GM21717 (cell line): ENCODE measurements at regions not wholly inside any gene's neighbourhood (a gene's known extent, or its start where the extent isn't known, plus 50 kb on each side); places are given as distances from the start of the nearest gene placed in this dataset.
"Not testable (repeated sequence)": the region's sequence is repeated elsewhere in the genome, so short reads cannot be mapped to it uniquely, and the experiment has no call there.

ENCODE experiments used
- ATAC-seq: cut with Tn5 transposase; IDR thresholded peaks from one replicate; pipeline ENCODE4 v1.9.1; 2021; ENCODE audit warnings: mild to moderate bottlenecking, moderate library complexity; ENCODE audit not compliant: unreplicated experiment

DNA sequence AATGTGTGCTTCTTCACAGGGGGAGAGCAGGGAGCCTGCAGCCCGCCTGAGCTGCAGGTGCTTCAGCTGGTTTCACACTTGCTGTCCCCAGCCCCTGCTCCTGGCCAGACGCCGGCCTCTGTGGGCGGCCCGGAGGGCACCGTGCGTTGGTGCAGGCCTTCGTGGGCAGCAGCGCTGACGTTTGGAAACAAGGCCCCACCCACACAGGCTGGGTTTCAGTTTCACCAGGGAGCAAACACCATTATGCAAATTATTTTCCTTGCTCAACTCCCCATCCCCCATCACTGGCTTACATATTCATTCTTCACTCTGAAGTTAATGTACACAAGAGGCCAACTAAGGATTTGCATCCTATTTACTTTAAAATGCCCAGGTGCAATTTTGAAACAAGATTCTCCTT, 343.2 kb downstream of the BCL2L11 start:
- peak; percentile 95 for ATAC-seq

DNA sequence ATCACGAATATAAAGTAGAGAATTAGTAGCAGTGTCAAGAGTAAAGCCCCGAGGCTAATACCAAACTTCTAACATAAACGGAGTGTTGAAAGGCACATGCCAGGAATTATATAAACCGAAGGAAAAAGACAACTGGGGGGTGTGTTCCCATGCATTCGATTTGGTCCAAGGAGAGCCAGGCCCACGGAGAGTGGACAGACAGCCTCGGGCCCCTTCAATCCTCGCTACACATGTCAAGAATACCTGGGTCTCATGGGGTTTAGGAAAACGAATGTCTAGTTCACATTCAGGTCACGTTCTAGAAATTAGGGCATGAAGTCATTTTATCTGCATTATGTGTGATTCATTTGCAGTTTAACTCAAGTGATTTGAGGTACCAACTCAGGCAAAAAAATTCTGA, 343.7 kb downstream of the BCL2L11 start:
- not testable (repeated sequence) for ATAC-seq

DNA sequence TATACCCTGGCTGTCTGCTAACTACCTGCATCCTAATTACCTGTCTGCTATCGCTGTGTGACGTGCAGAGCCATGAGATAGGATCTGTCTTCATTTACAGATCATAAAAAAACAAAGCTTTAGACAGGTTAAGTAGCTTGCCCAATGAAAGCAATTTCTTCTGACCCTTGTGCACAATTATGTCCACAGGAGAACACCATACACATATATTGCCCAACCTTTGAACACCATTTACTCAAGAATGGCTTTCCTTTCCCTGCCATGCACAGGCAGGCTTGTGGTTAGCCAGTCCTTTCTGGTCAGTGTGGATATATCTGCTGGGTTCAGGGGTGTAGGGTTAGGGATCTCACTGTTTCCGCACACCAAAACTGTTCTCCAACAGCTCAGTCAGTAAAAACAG, 344.8 kb downstream of the BCL2L11 start:
- not testable (repeated sequence) for ATAC-seq

DNA sequence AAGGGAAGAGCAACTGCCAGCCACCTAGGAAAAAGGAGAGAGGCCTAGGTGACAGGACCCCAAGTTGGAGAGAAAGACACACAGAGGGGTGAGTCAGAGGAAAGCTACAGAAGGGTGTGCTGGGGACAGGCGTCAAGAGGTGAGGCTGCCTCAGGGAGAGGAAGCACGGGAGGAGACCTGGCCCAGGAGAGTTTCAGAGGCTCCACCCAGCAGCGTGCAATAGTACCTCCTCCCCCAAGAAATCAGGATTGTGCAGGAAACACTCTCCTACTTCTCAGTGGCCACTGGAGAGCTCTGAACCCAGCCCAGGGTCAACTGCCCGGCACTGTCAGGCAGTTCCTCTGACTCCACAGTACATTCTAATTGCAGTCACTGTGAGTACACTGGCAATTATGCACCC, 346.0 kb downstream of the BCL2L11 start:
- ATAC-seq = not testable (repeated sequence)

DNA sequence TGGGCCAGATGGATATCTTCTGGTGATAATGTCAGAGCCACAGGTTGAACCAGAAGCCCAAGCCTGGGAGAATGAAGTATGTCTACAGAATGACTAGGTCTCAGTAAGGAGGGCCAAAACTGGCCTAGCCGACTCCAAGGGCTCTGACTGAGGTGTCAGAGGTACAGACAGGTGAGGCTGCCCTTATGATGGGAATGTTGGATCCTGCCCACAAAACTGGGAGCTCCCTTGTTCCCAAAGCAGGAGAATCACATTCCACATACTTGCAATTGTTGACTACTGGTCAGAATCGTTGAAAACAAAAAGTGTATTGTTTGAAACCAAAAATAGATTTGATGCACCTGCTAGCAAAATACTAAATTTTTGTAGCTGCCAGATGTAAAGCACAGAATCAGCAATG, 350.2 kb downstream of the BCL2L11 start:
- not testable (repeated sequence) for ATAC-seq

DNA sequence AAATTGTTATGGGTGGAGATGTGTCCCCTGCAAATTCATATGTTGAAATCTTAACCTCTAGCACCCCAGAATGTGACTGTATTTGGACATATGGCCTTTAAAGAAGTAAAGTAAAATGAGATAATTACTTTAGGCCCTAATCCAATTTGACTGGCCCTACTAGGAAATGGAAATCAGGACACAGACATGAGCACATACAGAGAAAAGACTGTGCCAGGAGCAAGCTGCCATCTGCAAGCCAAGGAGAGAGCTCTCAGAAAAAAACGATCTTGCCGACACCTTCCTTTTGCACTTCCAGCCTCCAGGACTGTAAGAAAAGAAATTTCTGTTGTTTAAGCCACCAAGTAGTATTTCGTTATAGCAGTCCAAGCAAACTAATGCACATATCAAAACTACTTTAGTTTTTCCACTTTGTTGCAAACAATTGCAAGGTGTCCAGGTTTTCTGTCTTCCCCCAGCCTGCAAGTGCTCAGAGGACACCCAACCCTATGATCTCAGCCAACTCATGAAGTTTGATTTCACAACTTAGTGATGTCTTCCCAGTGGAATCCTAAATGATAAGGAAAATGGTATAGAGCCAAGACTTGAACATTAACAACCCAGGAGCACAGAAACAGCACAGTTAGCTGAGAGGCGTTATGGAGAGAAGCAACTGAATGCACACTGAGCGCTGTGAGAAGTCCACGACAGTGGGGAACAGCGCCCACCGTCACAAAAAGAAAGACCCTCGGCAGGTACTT, 351.2 kb downstream of the BCL2L11 start:
- not testable (repeated sequence) for ATAC-seq

DNA sequence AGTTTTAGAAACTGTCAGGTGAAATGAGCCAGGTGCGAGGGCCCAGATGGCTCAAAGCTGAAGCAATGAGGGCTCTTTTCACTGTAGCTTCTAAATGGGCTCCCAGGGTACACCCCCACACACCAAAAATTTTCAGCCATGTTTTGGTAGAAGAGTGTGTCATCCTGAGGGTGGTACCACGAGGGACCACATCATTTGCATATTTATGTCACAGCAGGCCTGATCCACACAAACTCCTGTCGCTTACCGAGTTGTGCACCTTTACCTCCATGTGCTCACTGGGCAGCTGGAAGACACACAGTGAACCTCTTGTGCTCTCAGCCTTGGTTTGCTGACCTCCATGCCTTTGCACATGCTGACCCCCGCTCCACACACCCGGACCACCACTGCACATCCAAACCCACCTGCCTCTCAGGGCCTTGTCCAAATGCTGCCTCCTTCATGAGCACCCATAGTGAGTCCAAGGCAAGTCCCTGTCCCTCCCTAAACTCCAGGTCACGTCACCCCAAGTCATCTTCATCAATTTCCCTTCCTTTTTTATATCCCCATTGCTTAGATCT, 352.2 kb downstream of the BCL2L11 start:
- not testable (repeated sequence) for ATAC-seq

DNA sequence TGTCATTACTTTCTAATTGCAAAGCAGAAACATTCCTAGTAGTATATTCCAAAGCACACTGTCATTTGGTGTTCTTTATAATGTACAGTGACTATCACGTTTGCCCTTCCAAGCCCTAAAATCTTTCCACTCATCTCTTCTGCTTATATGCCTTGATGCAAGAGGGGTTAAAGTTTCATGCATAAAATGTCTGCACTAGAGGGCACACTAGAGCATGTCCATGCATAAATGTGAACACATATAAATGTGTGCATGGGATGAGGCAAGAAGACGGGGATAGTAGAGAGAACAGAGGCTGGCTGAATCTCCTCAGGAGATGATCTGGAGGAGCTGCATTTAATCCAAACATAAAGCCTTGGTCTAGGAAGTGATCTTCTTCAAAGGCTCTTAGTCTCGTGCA, 352.8 kb downstream of the BCL2L11 start:
- ATAC-seq = not testable (repeated sequence)

DNA sequence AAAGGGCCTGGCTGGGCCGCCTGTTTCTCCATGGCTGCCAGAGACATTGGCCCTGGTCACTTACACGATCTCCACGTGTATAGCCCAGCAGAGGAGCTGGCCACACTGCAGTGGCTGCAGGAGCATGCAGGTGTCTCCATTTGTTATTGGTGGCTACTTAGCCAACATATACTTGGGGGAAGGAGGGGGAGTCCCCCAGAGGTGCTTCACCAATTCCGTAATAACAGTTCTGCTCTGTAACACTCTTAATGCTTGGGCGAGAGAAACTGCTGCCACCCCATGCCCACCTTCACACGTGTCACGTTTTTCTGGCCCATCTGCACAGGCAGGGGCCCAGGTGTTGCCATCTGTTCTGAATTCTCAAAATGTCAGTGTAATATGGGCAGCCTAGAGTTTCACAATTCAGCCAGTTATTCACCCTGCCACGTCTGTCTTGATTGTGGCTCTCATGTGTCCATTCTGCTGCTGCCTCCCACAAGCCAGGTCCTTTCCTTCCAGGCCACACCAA, 353.5 kb downstream of the BCL2L11 start:
- ATAC-seq = not testable (repeated sequence)

DNA sequence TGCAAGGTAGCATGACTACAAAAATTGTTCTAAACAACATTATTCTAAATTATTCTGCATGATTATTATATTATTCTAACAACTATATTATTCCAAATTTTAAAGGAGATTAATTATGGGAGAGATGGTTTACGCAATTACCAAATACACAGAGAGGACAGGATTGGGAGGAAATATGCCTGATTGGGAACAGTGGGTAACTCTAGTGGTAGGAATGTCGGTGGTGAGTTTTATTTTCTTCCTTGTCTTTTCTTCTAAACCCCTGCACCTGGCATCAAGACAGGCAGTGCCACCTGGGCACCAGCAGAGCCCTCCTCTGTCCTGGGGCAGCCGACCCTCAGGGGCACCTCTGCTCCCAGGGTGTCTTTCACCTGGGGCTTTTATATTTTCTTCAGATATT, 357.6 kb downstream of the BCL2L11 start:
- not testable (repeated sequence) for ATAC-seq

DNA sequence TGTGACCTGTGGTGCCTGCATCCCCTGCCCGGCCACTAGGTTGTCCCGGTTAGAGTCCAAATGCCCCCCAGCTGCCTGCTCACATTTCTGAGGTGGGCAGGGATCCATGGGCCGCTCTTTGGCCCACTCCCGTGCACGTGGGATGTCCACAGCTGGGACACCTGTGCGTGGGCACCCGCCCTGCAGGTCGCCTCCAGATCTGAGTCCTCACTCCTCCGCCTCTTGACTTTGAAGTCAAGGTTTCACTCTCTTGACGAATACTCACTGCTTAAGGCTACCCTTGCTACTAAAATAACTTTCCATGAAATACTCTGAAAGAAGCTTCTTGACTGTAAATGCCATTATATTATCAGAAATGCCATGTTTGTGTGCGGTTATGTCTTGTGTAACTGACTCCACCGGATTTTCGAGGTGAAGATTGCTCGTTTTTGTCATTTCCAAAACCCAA, 358.2 kb downstream of the BCL2L11 start:
- peak; percentile 78 for ATAC-seq

DNA sequence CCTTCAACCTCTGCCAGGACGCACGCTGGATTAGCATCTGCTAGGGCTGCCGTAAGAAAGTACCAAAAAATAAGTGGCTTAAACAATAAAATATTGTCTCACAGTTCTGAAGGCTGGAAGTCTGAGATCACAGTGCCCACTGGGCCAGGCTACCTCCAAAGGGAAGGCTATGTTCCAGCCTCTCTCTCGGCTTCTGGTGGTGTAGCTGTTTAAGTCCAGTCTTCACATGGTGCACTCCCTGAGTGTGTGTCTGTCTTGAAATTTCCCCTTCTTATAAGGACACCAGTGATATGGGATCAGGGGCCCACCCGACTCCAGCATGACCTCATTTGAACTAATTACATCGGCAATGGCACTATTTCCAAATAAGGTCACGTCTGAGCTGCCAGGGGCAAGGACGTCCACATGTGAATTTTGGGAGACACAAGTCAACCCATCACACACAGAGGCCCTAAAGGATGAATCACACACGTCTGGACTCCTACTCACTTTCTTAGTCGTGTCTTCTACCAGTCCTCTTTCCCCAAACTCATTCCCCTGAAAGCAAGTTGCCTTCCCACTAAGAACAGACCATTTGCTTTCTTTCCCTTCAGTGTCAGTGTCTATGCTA, 359.4 kb downstream of the BCL2L11 start:
- not testable (repeated sequence) for ATAC-seq

DNA sequence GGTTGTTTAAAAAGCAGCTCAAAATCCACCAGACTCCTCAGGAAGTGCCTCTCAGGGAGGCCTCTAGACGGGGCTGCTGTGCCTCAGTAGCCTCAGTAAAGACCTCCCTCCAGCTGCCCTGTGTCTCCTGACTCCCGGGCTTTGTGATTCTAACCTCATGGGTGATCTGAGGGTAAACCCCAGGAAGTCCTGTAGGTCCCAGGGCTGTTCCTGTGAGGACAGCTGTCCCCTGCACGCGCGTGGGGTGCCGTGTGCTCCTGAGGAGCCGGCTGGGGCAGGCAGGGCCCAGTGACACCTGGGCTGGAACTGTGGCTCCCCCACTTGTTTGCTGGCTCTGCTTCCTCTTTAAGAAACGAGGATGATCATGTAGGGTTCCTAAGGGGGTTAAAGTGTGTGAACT, 359.9 kb downstream of the BCL2L11 start:
- ATAC-seq = not testable (repeated sequence)

DNA sequence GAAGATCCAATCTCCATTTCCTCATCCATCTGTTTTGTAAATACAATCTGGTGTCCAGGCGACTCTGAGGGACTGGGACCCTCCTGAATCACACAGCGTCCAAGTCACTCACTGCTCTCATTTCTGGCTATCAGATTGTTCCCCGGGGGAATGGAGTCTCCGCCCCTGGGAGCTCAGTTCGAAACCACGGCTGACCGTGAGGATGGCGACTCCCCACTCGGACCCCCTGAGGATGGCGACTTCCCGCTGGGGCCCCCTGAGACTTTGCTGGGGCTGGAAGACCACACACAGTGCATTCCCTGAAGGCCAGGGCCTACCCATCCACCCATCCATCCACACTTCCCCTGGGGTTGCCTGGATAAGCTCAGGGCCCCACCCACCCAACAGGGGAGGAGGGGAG, 360.5 kb downstream of the BCL2L11 start:
- not testable (repeated sequence) for ATAC-seq

DNA sequence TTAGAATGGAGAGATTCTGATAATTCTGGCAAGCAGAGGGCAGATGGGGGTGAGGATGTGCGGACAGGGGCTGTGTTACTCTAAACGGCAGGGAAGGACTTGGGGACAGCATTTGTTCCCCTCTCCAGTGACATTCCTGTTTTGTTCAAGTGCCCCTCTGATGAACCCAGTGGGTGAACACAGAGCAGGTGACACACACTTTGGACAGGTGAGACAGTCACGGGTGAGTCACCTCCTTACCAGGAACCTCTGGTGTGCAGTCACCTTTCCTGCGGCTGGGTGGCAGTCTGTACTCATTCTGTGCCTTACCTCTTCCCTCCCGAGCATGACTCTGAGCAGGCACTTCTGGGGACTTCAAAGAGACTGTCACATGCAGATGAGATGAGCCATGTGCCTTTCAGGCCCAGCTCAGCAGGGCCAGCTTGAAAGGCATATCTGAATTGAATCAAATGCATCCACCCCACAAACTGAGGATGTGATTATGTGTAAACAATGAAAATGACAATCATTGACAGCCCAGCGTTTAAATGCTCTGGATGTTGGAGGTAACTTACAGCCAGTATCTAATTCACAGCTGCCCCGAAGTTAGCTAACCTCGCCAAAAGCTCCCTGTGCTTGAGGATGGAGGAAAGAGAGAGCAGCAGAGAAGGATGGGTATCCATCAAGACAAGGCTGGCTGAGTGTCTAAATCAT, 362.4 kb downstream of the BCL2L11 start:
- peak; percentile 71 for ATAC-seq

DNA sequence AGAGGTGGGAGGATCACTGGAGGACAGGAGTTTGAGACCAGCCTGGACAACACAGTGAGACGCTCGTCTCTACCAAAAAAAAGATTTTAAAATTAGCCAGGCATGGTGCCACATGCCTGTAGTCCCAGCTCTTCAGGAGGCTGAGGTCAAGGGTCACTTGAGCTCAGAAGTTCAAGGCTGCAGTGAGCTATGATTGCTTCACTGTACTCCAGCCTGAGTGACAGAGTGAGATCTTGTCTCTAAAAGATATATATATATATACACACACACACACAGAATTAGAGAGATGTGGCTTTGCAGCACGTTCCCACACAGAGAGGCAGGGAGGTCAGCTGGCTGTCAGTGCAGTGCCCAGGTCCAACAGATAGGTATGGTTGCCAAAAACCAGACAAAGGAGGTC, 363.4 kb downstream of the BCL2L11 start:
- not testable (repeated sequence) for ATAC-seq

DNA sequence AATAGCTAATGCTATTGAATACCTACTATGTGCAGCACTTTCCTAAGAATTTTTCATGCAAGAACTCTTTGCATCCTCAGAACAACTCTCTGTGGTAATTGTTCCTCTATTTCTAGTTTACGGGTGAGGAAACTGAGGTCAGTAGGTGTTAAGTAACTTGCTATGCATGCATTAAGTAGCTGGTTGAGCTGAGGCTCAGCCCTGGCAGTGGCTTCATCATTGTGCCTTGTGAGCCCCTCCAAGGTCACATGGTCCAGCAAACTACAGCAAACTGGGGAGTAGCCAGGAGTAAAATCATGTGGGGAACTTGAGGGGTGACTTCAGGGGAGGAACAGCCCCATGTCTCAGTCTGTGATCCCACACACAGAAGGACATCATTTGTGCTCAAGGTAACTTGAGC, 365.2 kb downstream of the BCL2L11 start:
- not testable (repeated sequence) for ATAC-seq

DNA sequence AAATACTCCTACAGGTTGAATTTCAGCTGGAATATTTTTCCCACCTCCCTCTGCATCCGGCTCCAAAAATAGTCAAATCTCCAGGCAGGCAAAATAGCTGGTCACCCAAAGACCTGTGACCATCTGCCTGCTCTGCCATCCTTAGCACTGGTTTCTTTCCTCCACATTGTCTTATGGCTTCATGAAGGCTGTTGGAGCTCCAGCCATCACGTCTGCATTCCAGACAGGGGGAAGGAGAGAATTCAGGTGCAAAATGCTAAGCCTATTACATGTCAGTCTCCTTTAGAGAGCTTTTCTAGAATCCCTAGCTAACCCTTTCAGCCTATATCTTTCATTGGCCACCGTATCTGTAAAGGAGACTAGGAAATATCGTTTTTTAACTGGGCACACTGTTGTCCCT, 367.7 kb downstream of the BCL2L11 start:
- ATAC-seq = not testable (repeated sequence)

DNA sequence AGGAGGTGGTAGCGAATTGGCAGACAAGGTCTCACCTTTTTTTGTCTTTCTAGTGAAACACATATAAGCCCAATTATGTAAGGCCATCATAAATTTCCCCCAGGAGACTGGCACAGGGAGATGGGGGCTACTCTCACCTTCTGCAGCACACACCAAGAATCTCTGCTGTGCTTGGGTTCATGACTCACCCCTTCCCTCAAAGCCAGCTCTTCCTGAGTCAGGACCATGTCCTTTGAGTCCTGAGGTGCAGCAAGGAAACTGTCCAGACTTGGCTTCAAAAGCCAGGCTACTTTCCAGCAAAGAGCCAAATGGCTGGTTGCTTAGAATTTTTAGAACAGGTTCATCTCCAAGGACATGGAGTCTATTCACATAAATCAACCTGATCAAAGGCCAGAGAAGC, 368.7 kb downstream of the BCL2L11 start:
- ATAC-seq = not testable (repeated sequence)

DNA sequence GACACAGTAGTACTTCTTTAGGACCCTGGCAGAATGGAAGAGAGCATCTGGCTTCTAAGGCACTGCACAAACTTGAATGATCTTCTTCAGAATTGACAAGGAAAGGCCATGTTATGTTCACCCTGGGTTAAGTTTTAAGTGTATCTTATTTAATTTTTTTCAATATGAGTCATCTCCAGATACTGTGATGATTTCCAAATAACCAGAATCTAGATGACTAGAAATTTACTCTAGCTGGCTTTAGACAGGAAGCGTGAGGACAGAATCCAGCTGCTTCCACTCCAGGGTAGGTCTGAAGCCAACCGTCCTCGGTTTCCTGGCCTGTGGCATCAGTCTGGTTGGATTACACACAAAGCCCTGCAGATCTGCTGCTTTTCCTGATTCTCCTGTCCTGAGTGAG, 370.5 kb downstream of the BCL2L11 start:
- ATAC-seq = not testable (repeated sequence)

DNA sequence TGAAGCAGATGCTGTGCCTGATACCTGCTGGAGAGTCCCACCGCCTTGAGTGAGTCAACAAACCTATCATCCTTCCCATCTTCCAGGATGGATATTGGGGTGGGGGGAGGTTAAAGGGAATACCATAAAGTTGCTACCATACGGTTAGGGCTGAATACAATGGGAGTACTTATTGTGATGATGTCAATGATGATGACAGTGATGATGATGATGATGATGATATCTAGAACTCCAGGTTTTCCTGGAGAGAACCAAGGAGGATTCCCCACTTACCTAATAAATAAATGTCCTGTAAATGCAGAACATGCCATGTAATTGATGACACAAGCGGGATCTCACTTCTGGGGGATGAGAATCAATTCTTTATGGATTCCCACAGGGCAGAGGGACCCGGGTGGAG, 370.9 kb downstream of the BCL2L11 start:
- ATAC-seq = not testable (repeated sequence)
